SK-N-SH (cell line): ENCODE measurements at regions not wholly inside any gene's neighbourhood (a gene's known extent, or its start where the extent isn't known, plus 50 kb on each side); places are given as distances from the start of the nearest gene placed in this dataset.

Experiments used
- CTCF ChIA-PET: fragments of 300-600, 350-600 bp; formaldehyde crosslinking; extraction: SDS; loops from one replicate; lab custom pipeline; 2021; lab: Yijun Ruan, JAX
- POLR2A ChIA-PET: fragments of 350-600 bp; sonication (Branson Sonifier 250); formaldehyde crosslinking; extraction: SDS; loops from one replicate; lab custom pipeline; 2020; ENCODE audit warnings: antibody characterized with exemption, inconsistent platforms; lab: Yijun Ruan, JAX
- DNase-seq: peaks from one replicate; pipeline ENCODE4 v3.0.0; 2012
- H2AFZ ChIP-seq: fragments of 200-600 bp; sonication (generic); 2 replicates; pipeline ENCODE4 v1.8.1; 2016; ENCODE audit warnings: antibody characterized with exemption, mild to moderate bottlenecking, low read depth
- H3F3A ChIP-seq: fragments of 200-600 bp; sonication (generic); replicated peaks from 2 replicates; pipeline ENCODE3; 2016; ENCODE audit warnings: antibody characterized with exemption, mild to moderate bottlenecking; ENCODE audit not compliant: insufficient read depth
- H3K27ac ChIP-seq, 2 experiments: fragments of 200-500 bp in 1 of 2; fragments of 200-600 bp in 1 of 2; sonication (Bioruptor generic) in 1 of 2; sonication (generic), shearing (Covaris generic) in 1 of 2; 2 replicates each; pipeline versions ENCODE4 v1.5.1 to v1.6.1; 2014 to 2016; ENCODE audit warnings: low read depth in 2 of 2, inconsistent platforms in 1 of 2, low read length in 1 of 2, mild to moderate bottlenecking in 1 of 2, mixed read lengths in 1 of 2
- H3K27me3 ChIP-seq: fragments of 200-600 bp; sonication (generic), shearing (Covaris generic); 2 replicates; pipeline ENCODE4 v1.6.1; 2016; ENCODE audit warnings: mixed run types; ENCODE audit not compliant: insufficient read depth
- H3K36me3 ChIP-seq, 2 experiments: fragments of 200-500 bp in 1 of 2; fragments of 200-600 bp in 1 of 2; sonication (Bioruptor generic) in 1 of 2; sonication (generic) in 1 of 2; replicated peaks in 1 of 2; 2 replicates each; pipeline versions ENCODE3 to v1.5.1; 2014 to 2016; ENCODE audit warnings: low read length in 1 of 2, mild to moderate bottlenecking in 1 of 2; ENCODE audit not compliant: insufficient read depth in 2 of 2, control insufficient read depth in 1 of 2
- H3K4me1 ChIP-seq, 2 experiments: fragments of 200-500 bp in 1 of 2; fragments of 200-600 bp in 1 of 2; sonication (Bioruptor generic) in 1 of 2; sonication (generic), shearing (Covaris generic) in 1 of 2; 2 replicates each; pipeline versions ENCODE4 v1.5.1 to v1.6.1; 2014 to 2016; ENCODE audit warnings: low read depth in 1 of 2, low read length in 1 of 2, mixed run types in 1 of 2; ENCODE audit not compliant: insufficient read depth in 2 of 2, control insufficient read depth in 1 of 2
- H3K4me2 ChIP-seq: fragments of 200-600 bp; sonication (generic), shearing (Covaris generic); 2 replicates; pipeline ENCODE4 v1.6.1; 2017; ENCODE audit warnings: mixed run types
- H3K4me3 ChIP-seq, 2 experiments: fragments of 200-500 bp in 1 of 2; fragments of 200-600 bp in 1 of 2; sonication (Bioruptor generic) in 1 of 2; sonication (generic), shearing (Covaris generic) in 1 of 2; 2 replicates each; pipeline versions ENCODE4 v1.5.1 to v1.8.1; 2014 to 2016; ENCODE audit warnings: low read depth in 2 of 2, inconsistent platforms in 1 of 2, low read length in 1 of 2, mild to moderate bottlenecking in 1 of 2, mixed read lengths in 1 of 2, moderate library complexity in 1 of 2
- H3K79me2 ChIP-seq: fragments of 200-600 bp; sonication (generic); 2 replicates; pipeline ENCODE4 v1.8.1; 2017; ENCODE audit warnings: mild to moderate bottlenecking; ENCODE audit not compliant: insufficient read depth
- H3K9ac ChIP-seq: fragments of 200-600 bp; sonication (generic); 2 replicates; pipeline ENCODE4 v1.6.1; 2017; ENCODE audit warnings: mixed run types
- H3K9me2 ChIP-seq: fragments of 200-600 bp; sonication (generic); 2 replicates; pipeline ENCODE4 v1.6.1; 2017; ENCODE audit warnings: mixed run types
- H3K9me3 ChIP-seq: fragments of 200-600 bp; sonication (generic); 2 replicates; pipeline ENCODE4 v1.6.1; 2017; ENCODE audit warnings: mixed run types, mild to moderate bottlenecking, moderate library complexity
- H4K20me1 ChIP-seq: fragments of 200-600 bp; sonication (generic); 2 replicates; pipeline ENCODE4 v1.6.1; 2017; ENCODE audit warnings: mild to moderate bottlenecking, mixed run types; ENCODE audit not compliant: insufficient read depth
- FOXJ3 ChIP-seq: sonication (generic); formaldehyde crosslinking; IDR thresholded peaks from 2 replicates; pipeline ENCODE4 v1.5.1; 2020; ENCODE audit warnings: mild to moderate bottlenecking, missing genetic modification reagents
- FOXM1 ChIP-seq: IDR thresholded peaks from 2 replicates; pipeline ENCODE4 v1.4.0; 2012; ENCODE audit warnings: low read depth, mild to moderate bottlenecking
- GABPA ChIP-seq: IDR thresholded peaks from 2 replicates; pipeline ENCODE4 v1.4.0; 2012; ENCODE audit warnings: low read depth, mild to moderate bottlenecking
- NFIC ChIP-seq: IDR thresholded peaks from 2 replicates; pipeline ENCODE4 v1.4.0; 2012; ENCODE audit warnings: borderline replicate concordance
- RAD21 ChIP-seq: IDR thresholded peaks from 2 replicates; pipeline ENCODE4 v1.6.1; 2012; ENCODE audit warnings: mild to moderate bottlenecking, low read length
- RCOR1 ChIP-seq: fragments of 150-350 bp; IDR thresholded peaks from 2 replicates; pipeline ENCODE4 v1.6.1; 2017; ENCODE audit warnings: antibody characterized with exemption, low read length
- RFX5 ChIP-seq: IDR thresholded peaks from 2 replicates; pipeline ENCODE4 v1.6.1; 2012; ENCODE audit warnings: mild to moderate bottlenecking, improper control_type of control experiment, low read length
- RXRA ChIP-seq: IDR thresholded peaks from 2 replicates; pipeline ENCODE4 v1.4.0; 2012; ENCODE audit warnings: low read depth, mild to moderate bottlenecking, borderline replicate concordance
- SIN3A ChIP-seq: IDR thresholded peaks from 2 replicates; pipeline ENCODE4 v1.6.1; 2012; ENCODE audit warnings: low read depth, mild to moderate bottlenecking, low read length, moderate library complexity, borderline replicate concordance
- WGBS: methylation state at CpG from one replicate; pipeline ENCODE4 v1.1.6; 2017; ENCODE audit warnings: low lambda C conversion rate; 5-methylcytosine and 5-hydroxymethylcytosine counted together
- TF ChIP-seq, protein P1 (sequence below): IDR thresholded peaks from 2 replicates; pipeline ENCODE4 v1.4.0; 2012; ENCODE audit warnings: low read depth, borderline replicate concordance
- TF ChIP-seq, protein P2 (sequence below): IDR thresholded peaks from 2 replicates; pipeline ENCODE4 v1.4.0; 2012; ENCODE audit warnings: low read depth
- TF ChIP-seq, protein P3 (sequence below): IDR thresholded peaks from 2 replicates; pipeline ENCODE4 v1.6.1; 2012; ENCODE audit warnings: mild to moderate bottlenecking, low read depth, low read length, moderate library complexity
- TF ChIP-seq, protein P4 (sequence below): IDR thresholded peaks from 2 replicates; pipeline ENCODE4; 2012
- TF ChIP-seq, protein P5 (sequence below): fragments of 200-600 bp; sonication (generic); IDR thresholded peaks from 2 replicates; pipeline ENCODE4 v1.6.1; 2017; ENCODE audit warnings: antibody characterized with exemption, mild to moderate bottlenecking, moderate library complexity

DNA sequence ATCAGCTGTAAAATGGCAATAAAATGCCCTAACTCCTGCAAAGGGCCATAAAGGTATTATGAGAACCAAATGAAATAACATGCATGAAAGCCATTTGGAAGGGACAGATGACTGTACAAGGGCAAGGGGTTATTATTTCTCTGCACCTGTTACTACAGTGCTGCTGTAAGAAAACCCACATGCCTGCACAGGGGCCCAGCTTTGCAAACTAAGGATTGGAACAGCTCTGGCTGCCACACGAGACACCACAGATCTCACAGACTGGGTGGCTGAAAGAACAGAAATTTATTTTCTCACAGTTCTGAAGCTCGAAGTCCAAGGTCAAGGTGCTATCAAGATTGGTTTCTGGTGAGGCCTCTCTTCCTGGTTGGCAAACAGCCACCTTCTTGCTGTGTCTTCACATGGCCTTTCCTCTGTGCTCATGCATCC, 409.0 kb upstream of the NRP1 start:
- no peak overlapping the region for H3K4me2 ChIP-seq
- H3K79me2 ChIP-seq = no peaks in the 10 kb centered on the region
- no peak overlapping the region for H3K9ac ChIP-seq
- CTCF ChIA-PET = interaction anchor here (1.4 kb wide), 1 partner anchor 12 kb away, joined by 4 read pairs; no protein-coding TSS in a partner anchor
- H3K27ac ChIP-seq = no peak overlapping the region
- TF ChIP-seq, protein P1, sequence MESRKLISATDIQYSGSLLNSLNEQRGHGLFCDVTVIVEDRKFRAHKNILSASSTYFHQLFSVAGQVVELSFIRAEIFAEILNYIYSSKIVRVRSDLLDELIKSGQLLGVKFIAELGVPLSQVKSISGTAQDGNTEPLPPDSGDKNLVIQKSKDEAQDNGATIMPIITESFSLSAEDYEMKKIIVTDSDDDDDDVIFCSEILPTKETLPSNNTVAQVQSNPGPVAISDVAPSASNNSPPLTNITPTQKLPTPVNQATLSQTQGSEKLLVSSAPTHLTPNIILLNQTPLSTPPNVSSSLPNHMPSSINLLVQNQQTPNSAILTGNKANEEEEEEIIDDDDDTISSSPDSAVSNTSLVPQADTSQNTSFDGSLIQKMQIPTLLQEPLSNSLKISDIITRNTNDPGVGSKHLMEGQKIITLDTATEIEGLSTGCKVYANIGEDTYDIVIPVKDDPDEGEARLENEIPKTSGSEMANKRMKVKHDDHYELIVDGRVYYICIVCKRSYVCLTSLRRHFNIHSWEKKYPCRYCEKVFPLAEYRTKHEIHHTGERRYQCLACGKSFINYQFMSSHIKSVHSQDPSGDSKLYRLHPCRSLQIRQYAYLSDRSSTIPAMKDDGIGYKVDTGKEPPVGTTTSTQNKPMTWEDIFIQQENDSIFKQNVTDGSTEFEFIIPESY = no peak
- TF ChIP-seq RFX5 (no peak), RAD21 (no peak), RXRA (no peak), FOXM1 (no peak), SIN3A (no peak), NFIC (no peak), GABPA (no peak), FOXJ3 (CRISPR knock-in tag) (no peak), RCOR1 (no peak)
- TF ChIP-seq, protein P2, sequence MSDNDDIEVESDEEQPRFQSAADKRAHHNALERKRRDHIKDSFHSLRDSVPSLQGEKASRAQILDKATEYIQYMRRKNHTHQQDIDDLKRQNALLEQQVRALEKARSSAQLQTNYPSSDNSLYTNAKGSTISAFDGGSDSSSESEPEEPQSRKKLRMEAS = no peak
- TF ChIP-seq, protein P3, sequence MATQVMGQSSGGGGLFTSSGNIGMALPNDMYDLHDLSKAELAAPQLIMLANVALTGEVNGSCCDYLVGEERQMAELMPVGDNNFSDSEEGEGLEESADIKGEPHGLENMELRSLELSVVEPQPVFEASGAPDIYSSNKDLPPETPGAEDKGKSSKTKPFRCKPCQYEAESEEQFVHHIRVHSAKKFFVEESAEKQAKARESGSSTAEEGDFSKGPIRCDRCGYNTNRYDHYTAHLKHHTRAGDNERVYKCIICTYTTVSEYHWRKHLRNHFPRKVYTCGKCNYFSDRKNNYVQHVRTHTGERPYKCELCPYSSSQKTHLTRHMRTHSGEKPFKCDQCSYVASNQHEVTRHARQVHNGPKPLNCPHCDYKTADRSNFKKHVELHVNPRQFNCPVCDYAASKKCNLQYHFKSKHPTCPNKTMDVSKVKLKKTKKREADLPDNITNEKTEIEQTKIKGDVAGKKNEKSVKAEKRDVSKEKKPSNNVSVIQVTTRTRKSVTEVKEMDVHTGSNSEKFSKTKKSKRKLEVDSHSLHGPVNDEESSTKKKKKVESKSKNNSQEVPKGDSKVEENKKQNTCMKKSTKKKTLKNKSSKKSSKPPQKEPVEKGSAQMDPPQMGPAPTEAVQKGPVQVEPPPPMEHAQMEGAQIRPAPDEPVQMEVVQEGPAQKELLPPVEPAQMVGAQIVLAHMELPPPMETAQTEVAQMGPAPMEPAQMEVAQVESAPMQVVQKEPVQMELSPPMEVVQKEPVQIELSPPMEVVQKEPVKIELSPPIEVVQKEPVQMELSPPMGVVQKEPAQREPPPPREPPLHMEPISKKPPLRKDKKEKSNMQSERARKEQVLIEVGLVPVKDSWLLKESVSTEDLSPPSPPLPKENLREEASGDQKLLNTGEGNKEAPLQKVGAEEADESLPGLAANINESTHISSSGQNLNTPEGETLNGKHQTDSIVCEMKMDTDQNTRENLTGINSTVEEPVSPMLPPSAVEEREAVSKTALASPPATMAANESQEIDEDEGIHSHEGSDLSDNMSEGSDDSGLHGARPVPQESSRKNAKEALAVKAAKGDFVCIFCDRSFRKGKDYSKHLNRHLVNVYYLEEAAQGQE = no peak
- TF ChIP-seq, protein P4, sequence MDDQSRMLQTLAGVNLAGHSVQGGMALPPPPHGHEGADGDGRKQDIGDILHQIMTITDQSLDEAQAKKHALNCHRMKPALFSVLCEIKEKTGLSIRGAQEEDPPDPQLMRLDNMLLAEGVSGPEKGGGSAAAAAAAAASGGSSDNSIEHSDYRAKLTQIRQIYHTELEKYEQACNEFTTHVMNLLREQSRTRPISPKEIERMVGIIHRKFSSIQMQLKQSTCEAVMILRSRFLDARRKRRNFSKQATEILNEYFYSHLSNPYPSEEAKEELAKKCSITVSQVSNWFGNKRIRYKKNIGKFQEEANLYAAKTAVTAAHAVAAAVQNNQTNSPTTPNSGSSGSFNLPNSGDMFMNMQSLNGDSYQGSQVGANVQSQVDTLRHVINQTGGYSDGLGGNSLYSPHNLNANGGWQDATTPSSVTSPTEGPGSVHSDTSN = no peak
- TF ChIP-seq, protein P5, sequence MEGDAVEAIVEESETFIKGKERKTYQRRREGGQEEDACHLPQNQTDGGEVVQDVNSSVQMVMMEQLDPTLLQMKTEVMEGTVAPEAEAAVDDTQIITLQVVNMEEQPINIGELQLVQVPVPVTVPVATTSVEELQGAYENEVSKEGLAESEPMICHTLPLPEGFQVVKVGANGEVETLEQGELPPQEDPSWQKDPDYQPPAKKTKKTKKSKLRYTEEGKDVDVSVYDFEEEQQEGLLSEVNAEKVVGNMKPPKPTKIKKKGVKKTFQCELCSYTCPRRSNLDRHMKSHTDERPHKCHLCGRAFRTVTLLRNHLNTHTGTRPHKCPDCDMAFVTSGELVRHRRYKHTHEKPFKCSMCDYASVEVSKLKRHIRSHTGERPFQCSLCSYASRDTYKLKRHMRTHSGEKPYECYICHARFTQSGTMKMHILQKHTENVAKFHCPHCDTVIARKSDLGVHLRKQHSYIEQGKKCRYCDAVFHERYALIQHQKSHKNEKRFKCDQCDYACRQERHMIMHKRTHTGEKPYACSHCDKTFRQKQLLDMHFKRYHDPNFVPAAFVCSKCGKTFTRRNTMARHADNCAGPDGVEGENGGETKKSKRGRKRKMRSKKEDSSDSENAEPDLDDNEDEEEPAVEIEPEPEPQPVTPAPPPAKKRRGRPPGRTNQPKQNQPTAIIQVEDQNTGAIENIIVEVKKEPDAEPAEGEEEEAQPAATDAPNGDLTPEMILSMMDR = no peak
- no peaks in the 10 kb centered on the region for H3K4me1 ChIP-seq
- H3K9me3 ChIP-seq = no peaks in the 10 kb centered on the region
- H3K9me2 ChIP-seq = no peaks in the 10 kb centered on the region
- no peaks in the 10 kb centered on the region for H3F3A ChIP-seq
- DNase-seq = no peak
- WGBS = 60% methylated on average over 2 of the region's 2 CpGs
- H2AFZ ChIP-seq = no peak overlapping the region
- no peaks in the 10 kb centered on the region for H4K20me1 ChIP-seq
- H3K27me3 ChIP-seq = no peaks in the 10 kb centered on the region
- H3K4me3 ChIP-seq = no peak overlapping the region
- H3K36me3 ChIP-seq = no peaks in the 10 kb centered on the region
- POLR2A ChIA-PET = no interaction called here
